Mesothelial cell of epicardium (in vitro differentiated cells): ENCODE measurements at regions not wholly inside any gene's neighbourhood (a gene's known extent, or its start where the extent isn't known, plus 50 kb on each side); places are given as distances from the start of the nearest gene placed in this dataset.

ENCODE experiments used
- DNase-seq, 2 experiments: peaks; one replicate each; pipeline ENCODE4 v3.0.0; 2021; ENCODE audit warnings: low spot score in 2 of 2; ENCODE audit not compliant: unreplicated experiment in 2 of 2
- H3K27ac Mint-ChIP-seq: 2 replicates; pipeline ENCODE4 v1.8.0; 2021; ENCODE audit warnings: mixed read lengths
- H3K27me3 Mint-ChIP-seq: 2 replicates; pipeline ENCODE4 v1.8.0; 2021; ENCODE audit warnings: low read depth, mixed read lengths
- H3K36me3 Mint-ChIP-seq: 2 replicates; pipeline ENCODE4 v1.8.0; 2021; ENCODE audit warnings: mixed read lengths
- H3K4me1 Mint-ChIP-seq: 2 replicates; pipeline ENCODE4 v1.8.0; 2021; ENCODE audit warnings: mixed read lengths
- H3K4me3 Mint-ChIP-seq: 2 replicates; pipeline ENCODE4 v1.8.0; 2021; ENCODE audit warnings: mild to moderate bottlenecking, moderate library complexity, mixed read lengths
- H3K9me3 Mint-ChIP-seq: 2 replicates; pipeline ENCODE4 v1.8.0; 2021; ENCODE audit warnings: mixed read lengths
- CTCF ChIP-seq: fragments of 200-600 bp; sonication (generic); IDR thresholded peaks from one replicate; pipeline ENCODE4 v1.5.0; 2021; ENCODE audit warnings: antibody characterized with exemption; ENCODE audit not compliant: unreplicated experiment

GRCh38 chr4:31156221-31156620, 436.1 kb downstream of the PCDH7 start:
- Mint-ChIP-seq H3K4me1 (peaks cover 2% of the 10 kb centered on the region), H3K9me3 (no peaks in the 10 kb centered on the region), H3K27me3 (no peaks in the 10 kb centered on the region), H3K27ac (no peak overlapping the region), H3K4me3 (no peak overlapping the region), H3K36me3 (no peaks in the 10 kb centered on the region)
- DNase-seq, result no peak
- TF ChIP-seq CTCF, result no peak

- Mint-ChIP-seq H3K27me3 (no peaks in the 10 kb centered on the region), H3K9me3 (peaks cover 4% of the 10 kb centered on the region), H3K36me3 (no peaks in the 10 kb centered on the region), H3K27ac (no peak overlapping the region), H3K4me1 (peaks cover 2% of the 10 kb centered on the region), H3K4me3 (no peak overlapping the region)
- no peak for DNase-seq
- no peak for TF ChIP-seq CTCF
Measured at GRCh38 chr4:31160146-31160545, 440.0 kb downstream of the PCDH7 start.

DNA sequence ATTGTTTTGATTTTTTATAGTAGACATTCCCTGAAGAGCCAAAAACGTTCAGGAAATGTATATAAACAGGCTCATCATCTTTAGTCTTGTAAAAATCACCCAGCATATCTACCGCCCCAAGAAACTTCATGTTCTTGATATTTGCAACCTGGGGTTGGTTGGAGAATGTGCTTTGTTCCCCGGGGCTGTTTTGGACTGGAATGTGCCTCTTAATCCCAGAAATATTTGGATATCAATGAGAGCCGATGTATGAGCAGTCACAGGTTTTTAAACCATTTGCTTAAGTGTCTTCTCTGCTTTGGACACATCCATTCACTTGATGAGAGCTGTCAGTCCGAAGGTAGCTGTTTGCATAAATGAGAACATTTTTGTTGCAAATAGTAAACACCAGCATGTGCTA, 449.7 kb downstream of the PCDH7 start:
- no peak overlapping the region for H3K4me3 Mint-ChIP-seq
- H3K36me3 Mint-ChIP-seq, result peaks cover 2% of the 10 kb centered on the region
- H3K9me3 Mint-ChIP-seq, result peaks cover 17% of the 10 kb centered on the region
- peaks cover 17% of the 10 kb centered on the region for H3K4me1 Mint-ChIP-seq
- no peak for TF ChIP-seq CTCF
- H3K27ac Mint-ChIP-seq, result peak overlapping the region; percentile 62
- DNase-seq, result no peak
- no peaks in the 10 kb centered on the region for H3K27me3 Mint-ChIP-seq

- peaks cover 2% of the 10 kb centered on the region for H3K36me3 Mint-ChIP-seq
- H3K27ac Mint-ChIP-seq, result no peak overlapping the region
- no peak overlapping the region for H3K4me3 Mint-ChIP-seq
- DNase-seq, result no peak
- no peaks in the 10 kb centered on the region for H3K27me3 Mint-ChIP-seq
- H3K9me3 Mint-ChIP-seq, result peaks cover 17% of the 10 kb centered on the region
- no peak for TF ChIP-seq CTCF
- H3K4me1 Mint-ChIP-seq, result peaks cover 17% of the 10 kb centered on the region
Measured at GRCh38 chr4:31171362-31171761, 451.2 kb downstream of the PCDH7 start.

GRCh38 chr4:31175242-31175910, 455.2 kb downstream of the PCDH7 start:
- peaks cover 13% of the 10 kb centered on the region for H3K9me3 Mint-ChIP-seq
- H3K4me1 Mint-ChIP-seq, result peaks cover 6% of the 10 kb centered on the region
- H3K27ac Mint-ChIP-seq, result no peak overlapping the region
- no peaks in the 10 kb centered on the region for H3K27me3 Mint-ChIP-seq
- no peak for TF ChIP-seq CTCF
- no peak overlapping the region for H3K4me3 Mint-ChIP-seq
- H3K36me3 Mint-ChIP-seq, result peaks cover 2% of the 10 kb centered on the region
- no peak for DNase-seq

- Mint-ChIP-seq H3K27ac (no peak overlapping the region), H3K4me1 (peaks cover 2% of the 10 kb centered on the region), H3K27me3 (no peaks in the 10 kb centered on the region), H3K36me3 (peaks cover 2% of the 10 kb centered on the region), H3K9me3 (peaks cover 19% of the 10 kb centered on the region), H3K4me3 (no peak overlapping the region)
- TF ChIP-seq CTCF, result no peak
- no peak for DNase-seq
Measured at GRCh38 chr4:31183256-31183655, 463.1 kb downstream of the PCDH7 start.
